Adrenal gland (tissue), 5 donors: ENCODE measurements at regions not wholly inside any gene's neighbourhood (a gene's known extent, or its start where the extent isn't known, plus 50 kb on each side); places are given as distances from the start of the nearest gene placed in this dataset.

Experiments
- CTCF ChIP-seq, 6 experiments: fragments of 450-650 bp in 4 of 6; fragments of 200-600 bp in 2 of 6; sonication (generic) in 1 of 6; IDR thresholded peaks; 1 replicate in 5 of 6; 2 replicates in 1 of 6; pipeline versions ENCODE4 v1.5.1 to v1.8.0; 2016 to 2021; ENCODE audit warnings: antibody characterized with exemption in 6 of 6, mild to moderate bottlenecking in 2 of 6, moderate library complexity in 1 of 6
- POLR2A ChIP-seq, 2 donors: fragments of 450-650 bp; IDR thresholded peaks; one replicate each; pipeline ENCODE4 v1.6.1; 2017; ENCODE audit warnings: antibody characterized with exemption in 2 of 2, mild to moderate bottlenecking in 2 of 2, moderate library complexity in 1 of 2
- donor health status: DM: no; HTN: no; CAD: no.

GRCh38 chr5:100464418-100464817 lies 70.8 kb upstream of the FAM174A start:
- no peak for TF ChIP-seq CTCF (IDR thresholded peaks at IDR 0.05)
- no peak for TF ChIP-seq POLR2A (IDR thresholded peaks at IDR 0.05)
